GM19467 (cell line): ENCODE measurements at regions not wholly inside any gene's neighbourhood (a gene's known extent, or its start where the extent isn't known, plus 50 kb on each side); places are given as distances from the start of the nearest gene placed in this dataset.

Experiments used
- ATAC-seq: cut with Tn5 transposase; IDR thresholded peaks from one replicate; pipeline ENCODE4 v1.9.1; 2021; ENCODE audit warnings: mild to moderate bottlenecking, moderate library complexity; ENCODE audit not compliant: unreplicated experiment

GRCh38 chr3:180282386-180282785 is 245.6 kb upstream of the PEX5L start:
- no peak for ATAC-seq

GRCh38 chr3:180283251-180283650 is 246.5 kb upstream of the PEX5L start:
- no peak for ATAC-seq

- no peak for ATAC-seq
Observed at GRCh38 chr3:180284331-180285110, 247.8 kb upstream of the PEX5L start.

GRCh38 chr3:180287703-180288102 is 251.0 kb upstream of the PEX5L start:
- no peak for ATAC-seq

GRCh38 chr3:180288816-180289215 is 252.1 kb upstream of the PEX5L start:
- ATAC-seq: no peak

GRCh38 chr3:180290300-180290699 is 253.6 kb upstream of the PEX5L start:
- ATAC-seq: no peak

- no peak for ATAC-seq
Observed at GRCh38 chr3:180294282-180295027, 257.7 kb upstream of the PEX5L start.

- no peak for ATAC-seq
Observed at GRCh38 chr3:180295811-180296210, 259.1 kb upstream of the PEX5L start.

GRCh38 chr3:180296971-180297370 is 260.2 kb upstream of the PEX5L start:
- ATAC-seq: no peak

- no peak for ATAC-seq
Observed at GRCh38 chr3:180306155-180306554, 269.4 kb upstream of the PEX5L start.

GRCh38 chr3:180306691-180307090 is 270.0 kb upstream of the PEX5L start:
- ATAC-seq: no peak

- peak; percentile 63 for ATAC-seq
Observed at GRCh38 chr3:180311242-180311641, 274.5 kb upstream of the PEX5L start.

- no peak for ATAC-seq
Observed at GRCh38 chr3:180316321-180316720, 279.6 kb upstream of the PEX5L start.

GRCh38 chr3:180319461-180319860 is 282.5 kb upstream of the TTC14 start:
- ATAC-seq: no peak

- no peak for ATAC-seq
Observed at GRCh38 chr3:180320631-180321030, 281.3 kb upstream of the TTC14 start.

- no peak for ATAC-seq
Observed at GRCh38 chr3:180321534-180321933, 280.4 kb upstream of the TTC14 start.

- no peak for ATAC-seq
Observed at GRCh38 chr3:180322829-180323228, 279.1 kb upstream of the TTC14 start.

GRCh38 chr3:180324791-180325190 is 277.2 kb upstream of the TTC14 start:
- no peak for ATAC-seq

- ATAC-seq: no peak
Observed at GRCh38 chr3:180325533-180325932, 276.4 kb upstream of the TTC14 start.

- ATAC-seq: no peak
Observed at GRCh38 chr3:180325958-180326357, 276.0 kb upstream of the TTC14 start.

GRCh38 chr3:180329187-180329586 is 272.8 kb upstream of the TTC14 start:
- ATAC-seq: peak; percentile 81

- no peak for ATAC-seq
Observed at GRCh38 chr3:180329847-180330246, 272.1 kb upstream of the TTC14 start.
